ENCODE measurements at regions not wholly inside any gene's neighbourhood (a gene's known extent, or its start where the extent isn't known, plus 50 kb on each side); places are given as distances from the start of the nearest gene placed in this dataset.

DNA sequence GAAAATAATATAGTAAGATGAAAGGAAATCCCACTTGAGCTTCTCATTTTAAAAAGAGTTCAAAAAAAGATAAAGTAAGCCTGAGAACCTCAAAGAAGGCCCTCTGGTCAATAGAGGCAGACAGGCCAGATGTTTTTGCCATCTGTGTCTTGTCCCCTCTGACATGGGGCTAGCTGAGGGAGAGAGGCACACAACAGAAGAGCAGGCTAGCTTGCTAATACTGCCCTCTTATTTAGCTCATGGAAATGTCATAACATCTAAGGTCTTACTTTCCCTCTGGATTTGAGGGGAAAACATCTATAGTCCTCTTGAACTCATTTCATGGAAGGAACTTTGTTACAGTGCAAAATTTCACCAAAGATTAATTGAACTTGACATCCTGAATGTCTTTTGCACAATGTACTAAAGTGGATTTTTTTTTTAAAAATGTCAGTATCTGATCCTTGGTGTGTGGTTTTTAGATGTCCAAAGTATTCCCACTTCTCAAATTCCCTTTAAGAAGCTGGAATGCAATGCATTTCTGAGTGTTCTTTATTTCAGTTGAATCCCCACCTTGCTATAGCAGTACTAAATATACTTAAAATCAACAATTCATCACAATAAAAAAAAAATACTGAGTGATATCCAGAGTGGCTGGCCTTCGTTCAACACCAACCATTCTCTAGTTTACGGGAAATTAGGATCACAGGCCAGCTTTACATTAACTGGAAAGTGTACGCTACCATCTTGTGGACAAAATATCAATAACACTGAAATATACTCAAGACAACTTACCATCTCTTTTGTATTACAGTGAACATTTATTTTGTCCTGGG is 176.7 kb downstream of the PAH start:
- POLR2A ChIA-PET = no interaction called here
- Histone ChIP-seq H3K4me1 (ENCODE audit: control insufficient read depth, insufficient read depth, low read length) (no peaks in the 10 kb centered on the region), H3K4me3 (ENCODE audit: low read depth in 2 of 2, low read length in 2 of 2) (no peak overlapping the region), H3K36me3 (ENCODE audit: control insufficient read depth, insufficient read depth, low read length) (no peaks in the 10 kb centered on the region), H3K27ac (ENCODE audit: low read length) (no peak overlapping the region), H3K9me3 (ENCODE audit: control insufficient read depth, insufficient read depth, low read depth, low read length) (no peaks in the 10 kb centered on the region), H3K27me3 (ENCODE audit: control insufficient read depth, insufficient read depth, low read length) (no peaks in the 10 kb centered on the region)
- CTCF ChIA-PET = interaction anchor here (0.5 to 1.2 kb wide), 5 partner anchors 71 to 701 kb away, joined by 3 to 20 read pairs (median 4); no protein-coding TSS in a partner anchor
- intact Hi-C loops (cut with micrococcal nuclease; ENCODE audit: unreplicated experiment) = no loop called here
- in situ Hi-C loops (cut with HindIII; ENCODE audit: low pct_unique_long_range_greater_than_20kb, low sequenced_read_pairs) = no loop called here
- BruUV-seq (replicated peaks) = no TSS peak
- ATAC-seq = no peak
- TF ChIP-seq, protein P1, sequence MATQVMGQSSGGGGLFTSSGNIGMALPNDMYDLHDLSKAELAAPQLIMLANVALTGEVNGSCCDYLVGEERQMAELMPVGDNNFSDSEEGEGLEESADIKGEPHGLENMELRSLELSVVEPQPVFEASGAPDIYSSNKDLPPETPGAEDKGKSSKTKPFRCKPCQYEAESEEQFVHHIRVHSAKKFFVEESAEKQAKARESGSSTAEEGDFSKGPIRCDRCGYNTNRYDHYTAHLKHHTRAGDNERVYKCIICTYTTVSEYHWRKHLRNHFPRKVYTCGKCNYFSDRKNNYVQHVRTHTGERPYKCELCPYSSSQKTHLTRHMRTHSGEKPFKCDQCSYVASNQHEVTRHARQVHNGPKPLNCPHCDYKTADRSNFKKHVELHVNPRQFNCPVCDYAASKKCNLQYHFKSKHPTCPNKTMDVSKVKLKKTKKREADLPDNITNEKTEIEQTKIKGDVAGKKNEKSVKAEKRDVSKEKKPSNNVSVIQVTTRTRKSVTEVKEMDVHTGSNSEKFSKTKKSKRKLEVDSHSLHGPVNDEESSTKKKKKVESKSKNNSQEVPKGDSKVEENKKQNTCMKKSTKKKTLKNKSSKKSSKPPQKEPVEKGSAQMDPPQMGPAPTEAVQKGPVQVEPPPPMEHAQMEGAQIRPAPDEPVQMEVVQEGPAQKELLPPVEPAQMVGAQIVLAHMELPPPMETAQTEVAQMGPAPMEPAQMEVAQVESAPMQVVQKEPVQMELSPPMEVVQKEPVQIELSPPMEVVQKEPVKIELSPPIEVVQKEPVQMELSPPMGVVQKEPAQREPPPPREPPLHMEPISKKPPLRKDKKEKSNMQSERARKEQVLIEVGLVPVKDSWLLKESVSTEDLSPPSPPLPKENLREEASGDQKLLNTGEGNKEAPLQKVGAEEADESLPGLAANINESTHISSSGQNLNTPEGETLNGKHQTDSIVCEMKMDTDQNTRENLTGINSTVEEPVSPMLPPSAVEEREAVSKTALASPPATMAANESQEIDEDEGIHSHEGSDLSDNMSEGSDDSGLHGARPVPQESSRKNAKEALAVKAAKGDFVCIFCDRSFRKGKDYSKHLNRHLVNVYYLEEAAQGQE (IDR thresholded peaks at IDR 0.05; ENCODE audit: insufficient read depth in 1 of 2, low read depth in 2 of 2, low read length in 1 of 2) = no peak
- TF ChIP-seq, protein P2, sequence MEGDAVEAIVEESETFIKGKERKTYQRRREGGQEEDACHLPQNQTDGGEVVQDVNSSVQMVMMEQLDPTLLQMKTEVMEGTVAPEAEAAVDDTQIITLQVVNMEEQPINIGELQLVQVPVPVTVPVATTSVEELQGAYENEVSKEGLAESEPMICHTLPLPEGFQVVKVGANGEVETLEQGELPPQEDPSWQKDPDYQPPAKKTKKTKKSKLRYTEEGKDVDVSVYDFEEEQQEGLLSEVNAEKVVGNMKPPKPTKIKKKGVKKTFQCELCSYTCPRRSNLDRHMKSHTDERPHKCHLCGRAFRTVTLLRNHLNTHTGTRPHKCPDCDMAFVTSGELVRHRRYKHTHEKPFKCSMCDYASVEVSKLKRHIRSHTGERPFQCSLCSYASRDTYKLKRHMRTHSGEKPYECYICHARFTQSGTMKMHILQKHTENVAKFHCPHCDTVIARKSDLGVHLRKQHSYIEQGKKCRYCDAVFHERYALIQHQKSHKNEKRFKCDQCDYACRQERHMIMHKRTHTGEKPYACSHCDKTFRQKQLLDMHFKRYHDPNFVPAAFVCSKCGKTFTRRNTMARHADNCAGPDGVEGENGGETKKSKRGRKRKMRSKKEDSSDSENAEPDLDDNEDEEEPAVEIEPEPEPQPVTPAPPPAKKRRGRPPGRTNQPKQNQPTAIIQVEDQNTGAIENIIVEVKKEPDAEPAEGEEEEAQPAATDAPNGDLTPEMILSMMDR (IDR thresholded peaks at IDR 0.05) = peak; percentile 13; the same call in 1 of the 2 replicates
- TF ChIP-seq POLR2AphosphoS5 (IDR thresholded peaks at IDR 0.05; ENCODE audit: low read depth, low read length) (no peak), TCF7L2 (IDR thresholded peaks at IDR 0.05; ENCODE audit: low read depth, low read length) (no peak), SIN3A (IDR thresholded peaks at IDR 0.05; ENCODE audit: borderline replicate concordance, insufficient read depth, low read depth, low read length) (no peak)
- DNase-seq (ENCODE audit: low read depth, low spot score) = no peak

DNA sequence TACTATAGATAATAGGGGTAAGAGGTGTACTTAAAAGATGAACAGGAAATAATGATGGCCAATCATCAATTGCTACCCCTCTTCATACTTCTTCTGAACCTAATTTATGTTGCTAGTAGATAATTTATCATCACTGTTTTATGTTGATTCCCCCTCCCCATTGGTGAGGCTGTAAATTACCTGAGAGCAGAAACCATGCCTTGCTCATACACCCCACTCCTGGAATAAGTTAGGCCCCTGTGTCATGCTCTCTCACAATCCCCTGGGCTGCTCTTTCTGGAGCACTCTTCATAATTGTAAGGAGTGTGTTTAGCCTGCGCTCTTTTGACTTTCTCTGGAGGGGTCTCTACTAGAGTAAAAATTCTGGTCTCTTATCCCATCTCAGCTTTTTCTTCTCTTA is 180.7 kb downstream of the PAH start:
- in situ Hi-C loops (cut with HindIII; ENCODE audit: low pct_unique_long_range_greater_than_20kb, low sequenced_read_pairs) = no loop called here
- POLR2A ChIA-PET = no interaction called here

More for the DNA sequence above, 180.7 kb downstream of the PAH start:
- DNase-seq (ENCODE audit: low read depth, low spot score) (no peak), ATAC-seq (no peak)
- H3K4me3 ChIP-seq (ENCODE audit: low read depth in 2 of 2, low read length in 2 of 2) = no peak overlapping the region
- intact Hi-C loops (cut with micrococcal nuclease; ENCODE audit: unreplicated experiment) = no loop called here
- H3K36me3 ChIP-seq (ENCODE audit: control insufficient read depth, insufficient read depth, low read length) = no peaks in the 10 kb centered on the region
- no peak for TF ChIP-seq POLR2AphosphoS5 (IDR thresholded peaks at IDR 0.05; ENCODE audit: low read depth, low read length)
- TF ChIP-seq, protein P1 (IDR thresholded peaks at IDR 0.05; ENCODE audit: insufficient read depth in 1 of 2, low read depth in 2 of 2, low read length in 1 of 2) = no peak
- no peak for TF ChIP-seq SIN3A (IDR thresholded peaks at IDR 0.05; ENCODE audit: borderline replicate concordance, insufficient read depth, low read depth, low read length)
- no peak for TF ChIP-seq TCF7L2 (IDR thresholded peaks at IDR 0.05; ENCODE audit: low read depth, low read length)
- H3K27ac ChIP-seq (ENCODE audit: low read length) = no peak overlapping the region
- no TSS peak for BruUV-seq (replicated peaks)
- no peaks in the 10 kb centered on the region for H3K27me3 ChIP-seq (ENCODE audit: control insufficient read depth, insufficient read depth, low read length)
- H3K4me1 ChIP-seq (ENCODE audit: control insufficient read depth, insufficient read depth, low read length) = no peaks in the 10 kb centered on the region
- no peaks in the 10 kb centered on the region for H3K9me3 ChIP-seq (ENCODE audit: control insufficient read depth, insufficient read depth, low read depth, low read length)
- CTCF ChIA-PET = no interaction called here
